OCI-LY1 (cell line): ENCODE measurements at regions not wholly inside any gene's neighbourhood (a gene's known extent, or its start where the extent isn't known, plus 50 kb on each side); places are given as distances from the start of the nearest gene placed in this dataset.

Experiments
- EZH2 ChIP-seq: fragments of 200-600 bp; sonication (generic), shearing (Covaris generic); IDR thresholded peaks from 2 replicates; pipeline ENCODE4 v1.8.0; 2017; ENCODE audit warnings: borderline replicate concordance, mixed run types, mild to moderate bottlenecking, antibody characterized with exemption, low read length, moderate library complexity, mixed read lengths
- TF ChIP-seq, protein P1 (sequence below): fragments of 200-600 bp; sonication (generic), shearing (Covaris generic); IDR thresholded peaks from 2 replicates; pipeline ENCODE4 v1.5.1; 2017; ENCODE audit warnings: mild to moderate bottlenecking, antibody characterized with exemption, low read length, moderate library complexity, mixed read lengths

DNA sequence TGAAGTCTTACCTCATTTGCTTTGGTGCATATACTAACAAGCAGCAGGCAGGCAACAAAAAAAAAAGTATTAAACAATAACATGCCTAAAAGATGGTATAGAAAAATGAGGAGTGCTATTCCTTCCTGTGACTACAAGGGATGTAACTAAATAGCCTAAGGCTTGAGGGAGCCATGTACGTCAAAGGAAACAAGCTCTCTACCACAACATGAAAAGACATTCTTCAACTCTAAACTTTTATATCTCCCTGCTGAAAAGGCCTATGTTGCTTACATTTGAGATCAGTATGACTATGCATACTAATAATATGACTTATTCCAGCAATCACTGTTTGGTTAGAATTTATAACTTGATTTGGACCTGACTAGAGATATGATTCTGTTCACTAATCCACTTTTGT is 347.9 kb downstream of the ADCYAP1 start:
- no peak for TF ChIP-seq EZH2
- TF ChIP-seq, protein P1, sequence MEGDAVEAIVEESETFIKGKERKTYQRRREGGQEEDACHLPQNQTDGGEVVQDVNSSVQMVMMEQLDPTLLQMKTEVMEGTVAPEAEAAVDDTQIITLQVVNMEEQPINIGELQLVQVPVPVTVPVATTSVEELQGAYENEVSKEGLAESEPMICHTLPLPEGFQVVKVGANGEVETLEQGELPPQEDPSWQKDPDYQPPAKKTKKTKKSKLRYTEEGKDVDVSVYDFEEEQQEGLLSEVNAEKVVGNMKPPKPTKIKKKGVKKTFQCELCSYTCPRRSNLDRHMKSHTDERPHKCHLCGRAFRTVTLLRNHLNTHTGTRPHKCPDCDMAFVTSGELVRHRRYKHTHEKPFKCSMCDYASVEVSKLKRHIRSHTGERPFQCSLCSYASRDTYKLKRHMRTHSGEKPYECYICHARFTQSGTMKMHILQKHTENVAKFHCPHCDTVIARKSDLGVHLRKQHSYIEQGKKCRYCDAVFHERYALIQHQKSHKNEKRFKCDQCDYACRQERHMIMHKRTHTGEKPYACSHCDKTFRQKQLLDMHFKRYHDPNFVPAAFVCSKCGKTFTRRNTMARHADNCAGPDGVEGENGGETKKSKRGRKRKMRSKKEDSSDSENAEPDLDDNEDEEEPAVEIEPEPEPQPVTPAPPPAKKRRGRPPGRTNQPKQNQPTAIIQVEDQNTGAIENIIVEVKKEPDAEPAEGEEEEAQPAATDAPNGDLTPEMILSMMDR, result no peak
